ENCODE measurements at regions not wholly inside any gene's neighbourhood (a gene's known extent, or its start where the extent isn't known, plus 50 kb on each side); places are given as distances from the start of the nearest gene placed in this dataset.

DNA sequence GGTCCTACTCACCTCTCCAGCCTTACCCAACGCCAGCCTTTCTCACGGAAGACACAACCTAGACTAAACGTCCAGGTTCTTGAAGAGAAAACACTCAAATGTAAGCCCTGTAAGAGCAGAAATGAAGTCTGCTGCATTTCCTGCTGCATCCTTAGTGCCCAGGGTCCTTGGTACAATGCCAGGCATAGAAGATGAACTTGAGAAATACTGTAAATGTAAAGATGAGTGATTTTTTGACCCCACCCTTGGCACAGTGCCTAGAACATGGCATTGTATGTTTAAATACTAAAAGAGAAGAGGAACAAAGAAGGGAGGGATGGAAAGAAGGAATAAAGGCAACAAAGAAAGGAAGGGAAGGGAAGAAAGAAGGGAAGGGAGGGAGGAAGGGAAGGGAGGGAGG is 514.6 kb downstream of the MED13L start:
- H3K27ac ChIP-seq: peak overlapping the region; percentile 93
- TF ChIP-seq, protein P1, sequence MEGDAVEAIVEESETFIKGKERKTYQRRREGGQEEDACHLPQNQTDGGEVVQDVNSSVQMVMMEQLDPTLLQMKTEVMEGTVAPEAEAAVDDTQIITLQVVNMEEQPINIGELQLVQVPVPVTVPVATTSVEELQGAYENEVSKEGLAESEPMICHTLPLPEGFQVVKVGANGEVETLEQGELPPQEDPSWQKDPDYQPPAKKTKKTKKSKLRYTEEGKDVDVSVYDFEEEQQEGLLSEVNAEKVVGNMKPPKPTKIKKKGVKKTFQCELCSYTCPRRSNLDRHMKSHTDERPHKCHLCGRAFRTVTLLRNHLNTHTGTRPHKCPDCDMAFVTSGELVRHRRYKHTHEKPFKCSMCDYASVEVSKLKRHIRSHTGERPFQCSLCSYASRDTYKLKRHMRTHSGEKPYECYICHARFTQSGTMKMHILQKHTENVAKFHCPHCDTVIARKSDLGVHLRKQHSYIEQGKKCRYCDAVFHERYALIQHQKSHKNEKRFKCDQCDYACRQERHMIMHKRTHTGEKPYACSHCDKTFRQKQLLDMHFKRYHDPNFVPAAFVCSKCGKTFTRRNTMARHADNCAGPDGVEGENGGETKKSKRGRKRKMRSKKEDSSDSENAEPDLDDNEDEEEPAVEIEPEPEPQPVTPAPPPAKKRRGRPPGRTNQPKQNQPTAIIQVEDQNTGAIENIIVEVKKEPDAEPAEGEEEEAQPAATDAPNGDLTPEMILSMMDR (conservative IDR thresholded peaks at IDR 0.05): no peak

DNA sequence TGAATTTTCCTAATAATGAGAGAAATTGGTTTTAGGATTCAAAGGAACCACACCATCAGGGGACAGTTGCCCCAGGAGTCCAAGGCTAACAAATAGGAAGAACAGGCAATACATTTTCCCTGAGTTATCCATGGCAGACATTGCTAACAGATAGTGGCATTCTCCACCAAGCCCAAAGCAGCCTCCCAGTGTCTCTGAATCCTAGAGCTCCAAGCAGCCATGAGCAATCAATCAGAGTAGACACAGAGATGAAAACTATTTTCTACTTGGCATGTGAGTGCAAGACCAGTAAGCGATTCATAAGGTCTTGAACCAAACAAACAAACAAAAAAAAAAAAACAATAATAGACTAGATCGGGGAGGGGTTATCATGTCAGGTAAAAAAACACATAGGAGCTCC is 515.7 kb downstream of the MED13L start:
- TF ChIP-seq, protein P1 (conservative IDR thresholded peaks at IDR 0.05): no peak
- H3K27ac ChIP-seq: peak overlapping the region; percentile 93

- H3K27ac ChIP-seq: peak overlapping the region; percentile 93
- TF ChIP-seq, protein P1 (conservative IDR thresholded peaks at IDR 0.05): no peak
These were observed 517.3 kb downstream of the MED13L start for GRCh38 chr12:115760231-115760630.

- TF ChIP-seq, protein P1 (conservative IDR thresholded peaks at IDR 0.05): no peak
- peak overlapping the region; percentile 93 for H3K27ac ChIP-seq
These were observed 518.4 kb downstream of the MED13L start for GRCh38 chr12:115758877-115759620.

- TF ChIP-seq, protein P1 (conservative IDR thresholded peaks at IDR 0.05): no peak
- peak overlapping the region; percentile 93 for H3K27ac ChIP-seq
These were observed 519.3 kb downstream of the MED13L start for GRCh38 chr12:115758183-115758582.

DNA sequence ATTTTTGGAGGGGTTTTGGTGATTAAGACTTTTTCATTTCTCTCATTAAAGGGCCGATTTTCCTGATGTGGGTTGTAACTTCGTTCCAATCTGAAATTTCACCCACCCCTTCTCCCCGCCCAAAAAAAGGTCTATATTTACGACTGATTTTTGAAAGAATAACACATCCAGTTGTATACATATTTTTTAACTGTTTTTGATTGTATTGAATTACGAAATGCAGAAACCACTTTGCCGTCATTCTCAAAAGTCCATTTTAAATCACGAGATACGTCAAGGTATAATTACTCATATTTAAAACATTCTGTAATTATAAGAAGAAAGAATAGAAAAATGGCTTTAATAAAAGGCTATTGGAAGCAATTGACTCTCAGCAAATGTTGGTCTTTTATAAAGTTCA is 520.7 kb downstream of the MED13L start:
- TF ChIP-seq, protein P1 (conservative IDR thresholded peaks at IDR 0.05): no peak
- H3K27ac ChIP-seq: peak overlapping the region; percentile 93

- TF ChIP-seq, protein P1 (conservative IDR thresholded peaks at IDR 0.05): no peak
- H3K27ac ChIP-seq: peak overlapping the region; percentile 93
These were observed 521.2 kb downstream of the MED13L start for GRCh38 chr12:115756271-115756670.
